ENCODE measurements at regions not wholly inside any gene's neighbourhood (a gene's known extent, or its start where the extent isn't known, plus 50 kb on each side); places are given as distances from the start of the nearest gene placed in this dataset.

DNA sequence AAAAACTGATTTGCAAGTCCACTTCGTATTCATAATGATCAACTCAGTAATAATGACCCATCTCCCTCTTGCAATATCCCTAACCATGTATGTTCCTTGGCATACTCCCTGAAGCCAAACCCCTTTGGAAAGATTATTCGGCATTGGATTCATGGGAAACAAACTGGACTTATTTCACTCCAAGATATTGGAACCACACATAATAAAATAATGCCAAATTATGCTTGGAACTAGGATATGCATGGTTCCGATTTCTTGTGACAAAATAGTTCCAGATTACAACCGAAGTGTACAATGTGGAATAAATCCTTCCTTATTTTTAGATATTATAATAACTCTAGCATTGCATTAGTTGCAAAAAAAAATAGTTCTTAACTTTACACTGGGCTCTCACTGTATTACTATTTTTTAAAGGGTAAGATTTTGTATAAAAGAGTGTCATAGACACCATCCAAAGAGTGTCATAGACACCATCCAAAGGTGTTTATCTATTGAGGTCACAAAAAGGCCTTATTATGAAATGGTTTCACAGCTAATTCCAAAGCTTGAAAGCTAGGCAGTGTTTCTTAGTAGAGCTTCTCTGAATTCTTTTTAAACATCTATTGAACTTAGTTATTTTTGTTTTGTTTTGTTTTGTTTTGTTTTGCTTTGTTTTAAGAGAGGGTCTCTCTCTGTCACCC, 410.9 kb upstream of the JARID2 start:
- DNase-seq = no peak
- Mint-ChIP-seq H3K4me1 (ENCODE audit: low read depth) (no peaks in the 10 kb centered on the region), H3K27me3 (peaks cover 9% of the 10 kb centered on the region), H3K4me3 (no peak overlapping the region), H3K9me3 (no peaks in the 10 kb centered on the region), H3K27ac (no peak overlapping the region), H3K36me3 (ENCODE audit: low read depth) (no peaks in the 10 kb centered on the region)
- TF ChIP-seq, protein P1, sequence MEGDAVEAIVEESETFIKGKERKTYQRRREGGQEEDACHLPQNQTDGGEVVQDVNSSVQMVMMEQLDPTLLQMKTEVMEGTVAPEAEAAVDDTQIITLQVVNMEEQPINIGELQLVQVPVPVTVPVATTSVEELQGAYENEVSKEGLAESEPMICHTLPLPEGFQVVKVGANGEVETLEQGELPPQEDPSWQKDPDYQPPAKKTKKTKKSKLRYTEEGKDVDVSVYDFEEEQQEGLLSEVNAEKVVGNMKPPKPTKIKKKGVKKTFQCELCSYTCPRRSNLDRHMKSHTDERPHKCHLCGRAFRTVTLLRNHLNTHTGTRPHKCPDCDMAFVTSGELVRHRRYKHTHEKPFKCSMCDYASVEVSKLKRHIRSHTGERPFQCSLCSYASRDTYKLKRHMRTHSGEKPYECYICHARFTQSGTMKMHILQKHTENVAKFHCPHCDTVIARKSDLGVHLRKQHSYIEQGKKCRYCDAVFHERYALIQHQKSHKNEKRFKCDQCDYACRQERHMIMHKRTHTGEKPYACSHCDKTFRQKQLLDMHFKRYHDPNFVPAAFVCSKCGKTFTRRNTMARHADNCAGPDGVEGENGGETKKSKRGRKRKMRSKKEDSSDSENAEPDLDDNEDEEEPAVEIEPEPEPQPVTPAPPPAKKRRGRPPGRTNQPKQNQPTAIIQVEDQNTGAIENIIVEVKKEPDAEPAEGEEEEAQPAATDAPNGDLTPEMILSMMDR (IDR thresholded peaks at IDR 0.05) = no peak
- POLR2A ChIA-PET = no interaction called here
- intact Hi-C loops (cut with micrococcal nuclease) = no loop called here
- no peak for ATAC-seq
- CTCF ChIA-PET = no interaction called here

DNA sequence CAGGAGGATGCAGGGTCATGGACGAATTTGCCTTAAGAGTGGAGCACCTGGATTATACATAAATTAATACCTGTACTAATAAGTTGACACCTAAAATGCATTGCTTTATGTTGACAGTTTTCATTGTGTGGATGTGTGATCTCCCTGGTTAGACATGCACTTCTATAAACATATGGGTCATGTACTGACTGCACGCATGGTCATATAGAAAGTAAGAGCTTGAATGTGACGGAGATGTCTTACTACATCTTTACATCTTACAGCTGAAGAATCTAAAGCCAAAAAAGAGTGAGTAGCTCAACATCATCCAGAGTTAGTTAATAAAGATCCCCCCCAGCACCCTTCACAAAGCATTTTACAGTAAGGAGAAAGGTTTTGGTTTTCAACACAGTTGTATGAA, 408.4 kb upstream of the JARID2 start:
- intact Hi-C loops (cut with micrococcal nuclease) = no loop called here
- Mint-ChIP-seq H3K27me3 (peaks cover 12% of the 10 kb centered on the region), H3K36me3 (ENCODE audit: low read depth) (no peaks in the 10 kb centered on the region), H3K27ac (no peak overlapping the region), H3K4me3 (no peak overlapping the region), H3K9me3 (no peaks in the 10 kb centered on the region), H3K4me1 (ENCODE audit: low read depth) (peaks cover 3% of the 10 kb centered on the region)
- POLR2A ChIA-PET = no interaction called here
- ATAC-seq (no peak), DNase-seq (no peak)
- TF ChIP-seq, protein P1 (IDR thresholded peaks at IDR 0.05) = no peak
- CTCF ChIA-PET = no interaction called here

DNA sequence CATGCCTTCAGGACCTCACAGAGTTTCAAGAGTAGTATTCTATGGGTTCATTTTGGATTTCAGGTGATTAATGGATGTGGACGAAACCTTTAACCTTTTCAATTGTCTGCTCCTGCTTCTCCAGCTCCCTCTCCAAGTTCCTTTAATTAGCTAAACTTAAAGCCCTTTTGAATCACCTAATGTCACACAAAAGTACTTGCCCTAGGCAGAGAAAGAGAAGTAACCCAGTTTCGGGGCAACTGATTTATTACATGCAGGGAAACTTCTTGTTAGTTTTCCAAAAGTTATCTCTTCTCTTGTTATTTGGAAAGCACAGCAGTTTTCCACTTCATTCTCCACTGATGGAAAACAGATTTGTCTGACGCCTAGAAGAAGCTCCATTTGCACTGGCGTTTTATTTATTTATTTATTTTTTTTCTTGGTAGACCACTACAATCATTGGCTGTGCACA, 407.7 kb upstream of the JARID2 start:
- Mint-ChIP-seq H3K27ac (no peak overlapping the region), H3K27me3 (peaks cover 12% of the 10 kb centered on the region), H3K4me1 (ENCODE audit: low read depth) (peaks cover 3% of the 10 kb centered on the region), H3K36me3 (ENCODE audit: low read depth) (no peaks in the 10 kb centered on the region), H3K9me3 (no peaks in the 10 kb centered on the region), H3K4me3 (no peak overlapping the region)
- ChIA-PET POLR2A (interaction anchor here (0.7 kb wide), 1 partner anchor 1512 kb away, joined by 3 read pairs; no protein-coding TSS in a partner anchor), CTCF (interaction anchor here (0.6 kb wide), 1 partner anchor 11 kb away, joined by 3 read pairs; no protein-coding TSS in a partner anchor)
- TF ChIP-seq, protein P1 (IDR thresholded peaks at IDR 0.05) = no peak
- ATAC-seq (no peak), DNase-seq (no peak)
- intact Hi-C loops (cut with micrococcal nuclease) = no loop called here

DNA sequence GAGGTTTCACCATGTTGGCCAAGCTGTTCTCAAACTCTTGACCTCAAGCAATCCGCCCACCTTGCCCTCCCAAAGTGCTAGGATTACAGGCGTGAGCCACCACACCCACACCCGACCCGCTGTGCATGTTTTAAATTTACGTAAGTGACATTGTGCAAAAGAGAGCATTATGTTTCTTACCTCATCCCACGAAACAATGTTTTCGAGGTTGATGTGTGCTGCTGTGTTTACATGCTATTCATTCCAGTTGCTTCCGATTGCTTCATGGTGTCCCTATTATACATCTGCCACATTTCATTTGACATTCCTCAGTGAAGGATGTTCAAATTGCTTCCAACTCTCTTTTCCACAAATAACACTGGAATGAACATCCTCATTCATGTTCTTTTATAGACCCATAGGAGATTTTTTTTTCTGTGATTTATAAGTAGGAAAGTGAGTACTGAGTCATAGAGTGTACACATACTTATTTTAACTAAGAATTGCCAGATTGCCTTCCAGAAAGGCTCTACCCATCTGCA, 403.9 kb upstream of the JARID2 start:
- H3K27ac Mint-ChIP-seq = no peak overlapping the region
- POLR2A ChIA-PET = interaction anchor here (0.6 kb wide), 1 partner anchor 208 kb away, joined by 3 read pairs; no protein-coding TSS in a partner anchor
- H3K27me3 Mint-ChIP-seq = peaks cover 7% of the 10 kb centered on the region
- intact Hi-C loops (cut with micrococcal nuclease) = no loop called here
- H3K36me3 Mint-ChIP-seq (ENCODE audit: low read depth) = no peaks in the 10 kb centered on the region
- DNase-seq = no peak
- peaks cover 3% of the 10 kb centered on the region for H3K4me1 Mint-ChIP-seq (ENCODE audit: low read depth)
- no peaks in the 10 kb centered on the region for H3K9me3 Mint-ChIP-seq
- ATAC-seq = no peak
- H3K4me3 Mint-ChIP-seq = no peak overlapping the region
- TF ChIP-seq, protein P1 (IDR thresholded peaks at IDR 0.05) = no peak
- CTCF ChIA-PET = interaction anchor here (1.8 kb wide), 1 partner anchor 10 kb away, joined by 4 read pairs; no protein-coding TSS in a partner anchor

DNA sequence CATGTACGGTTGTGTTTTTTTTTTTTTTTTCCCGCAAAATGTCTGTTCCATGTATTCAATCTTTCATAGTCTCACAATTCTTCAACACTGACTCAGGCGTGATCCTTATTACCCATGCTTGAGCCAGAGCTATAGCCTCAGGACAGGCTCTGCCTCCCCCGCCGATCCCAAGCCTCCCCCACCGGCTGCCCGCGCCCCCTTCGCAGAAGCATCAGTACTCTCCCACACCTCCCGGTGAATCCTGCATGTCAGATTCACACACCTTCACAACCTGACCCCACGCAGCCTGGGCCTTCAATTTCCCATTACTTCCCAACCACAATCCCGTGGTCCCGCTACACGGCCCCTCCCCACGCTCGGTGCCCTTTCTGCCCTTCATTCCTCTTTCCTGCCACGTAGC, 401.5 kb upstream of the JARID2 start:
- ChIA-PET CTCF (no interaction called here), POLR2A (no interaction called here)
- Mint-ChIP-seq H3K27ac (no peak overlapping the region), H3K36me3 (ENCODE audit: low read depth) (no peaks in the 10 kb centered on the region), H3K4me1 (ENCODE audit: low read depth) (peaks cover 3% of the 10 kb centered on the region), H3K27me3 (peaks cover 2% of the 10 kb centered on the region), H3K4me3 (no peak overlapping the region), H3K9me3 (no peaks in the 10 kb centered on the region)
- no peak for ATAC-seq
- TF ChIP-seq, protein P1 (IDR thresholded peaks at IDR 0.05) = no peak
- intact Hi-C loops (cut with micrococcal nuclease) = no loop called here
- DNase-seq = no peak
